HFF-Myc (cell line): ENCODE measurements at regions not wholly inside any gene's neighbourhood (a gene's known extent, or its start where the extent isn't known, plus 50 kb on each side); places are given as distances from the start of the nearest gene placed in this dataset.

Source experiments
- DNase-seq: peaks from one replicate; pipeline ENCODE4 v3.0.0-alpha.2; 2011; ENCODE audit warnings: low read depth; ENCODE audit errors: extremely low read depth
- H3K4me3 ChIP-seq: replicated peaks from 2 replicates; pipeline ENCODE4 v1.5.1; 2011; ENCODE audit warnings: low read depth, mild to moderate bottlenecking, control low read depth, low read length
- TF ChIP-seq, protein P1 (sequence below): IDR thresholded peaks from 2 replicates; pipeline ENCODE4 v1.5.1; 2012; ENCODE audit warnings: mild to moderate bottlenecking, low read depth, low read length, control low read depth; ENCODE audit errors: missing control alignments

DNA sequence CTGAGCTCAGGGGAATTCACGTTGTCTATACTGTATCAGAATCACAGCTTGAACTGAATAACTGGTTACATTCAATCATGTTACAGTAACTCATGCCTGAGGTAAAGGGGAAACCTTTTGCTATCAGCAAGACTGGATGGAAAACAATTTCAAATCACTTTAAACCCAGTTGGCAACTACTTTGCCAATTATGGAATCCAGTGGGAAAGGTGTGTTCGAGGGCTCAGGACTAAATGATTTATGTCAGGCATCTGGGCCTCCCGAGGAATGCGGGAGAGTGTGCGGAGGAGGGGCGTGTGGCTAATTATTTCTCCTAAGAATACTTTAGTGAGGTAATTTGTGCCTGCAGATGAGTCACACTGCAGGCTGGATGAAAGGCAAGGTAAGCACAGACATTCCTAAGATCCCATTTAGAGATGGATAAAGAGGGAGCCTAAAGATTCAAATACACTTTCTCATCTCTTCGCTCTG, 100.1 kb downstream of the HRH4 start:
- no peak overlapping the region for H3K4me3 ChIP-seq
- TF ChIP-seq, protein P1, sequence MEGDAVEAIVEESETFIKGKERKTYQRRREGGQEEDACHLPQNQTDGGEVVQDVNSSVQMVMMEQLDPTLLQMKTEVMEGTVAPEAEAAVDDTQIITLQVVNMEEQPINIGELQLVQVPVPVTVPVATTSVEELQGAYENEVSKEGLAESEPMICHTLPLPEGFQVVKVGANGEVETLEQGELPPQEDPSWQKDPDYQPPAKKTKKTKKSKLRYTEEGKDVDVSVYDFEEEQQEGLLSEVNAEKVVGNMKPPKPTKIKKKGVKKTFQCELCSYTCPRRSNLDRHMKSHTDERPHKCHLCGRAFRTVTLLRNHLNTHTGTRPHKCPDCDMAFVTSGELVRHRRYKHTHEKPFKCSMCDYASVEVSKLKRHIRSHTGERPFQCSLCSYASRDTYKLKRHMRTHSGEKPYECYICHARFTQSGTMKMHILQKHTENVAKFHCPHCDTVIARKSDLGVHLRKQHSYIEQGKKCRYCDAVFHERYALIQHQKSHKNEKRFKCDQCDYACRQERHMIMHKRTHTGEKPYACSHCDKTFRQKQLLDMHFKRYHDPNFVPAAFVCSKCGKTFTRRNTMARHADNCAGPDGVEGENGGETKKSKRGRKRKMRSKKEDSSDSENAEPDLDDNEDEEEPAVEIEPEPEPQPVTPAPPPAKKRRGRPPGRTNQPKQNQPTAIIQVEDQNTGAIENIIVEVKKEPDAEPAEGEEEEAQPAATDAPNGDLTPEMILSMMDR, result no peak
- no peak for DNase-seq

DNA sequence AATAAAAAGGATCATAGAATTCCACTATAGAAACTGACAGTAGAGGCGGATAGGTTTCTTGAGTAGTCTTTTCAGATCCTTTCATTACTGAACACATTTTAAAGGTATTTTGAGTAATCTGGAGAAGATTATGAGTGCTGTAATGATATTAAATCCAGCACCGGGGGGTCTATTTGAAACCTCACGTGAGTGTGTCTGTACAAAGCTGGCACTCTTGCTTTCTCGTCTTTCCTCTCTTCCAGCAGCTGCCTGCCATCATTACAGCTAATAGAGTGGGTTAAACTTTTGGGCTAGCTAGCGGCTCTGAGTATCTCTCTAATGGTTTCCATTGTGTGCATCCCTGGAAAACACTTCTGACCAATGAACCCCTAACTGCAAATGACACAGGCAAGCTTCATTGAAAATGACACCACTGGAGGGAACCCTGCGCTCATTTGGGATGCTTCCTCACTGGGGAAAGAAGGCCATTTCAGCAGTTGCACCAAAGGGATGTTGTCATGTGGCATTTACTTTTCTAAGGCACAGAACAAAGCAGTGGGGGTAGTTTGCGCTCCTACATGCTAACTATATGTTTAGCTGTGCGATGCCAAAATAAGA, 101.0 kb downstream of the HRH4 start:
- TF ChIP-seq, protein P1, result no peak
- H3K4me3 ChIP-seq, result no peak overlapping the region
- no peak for DNase-seq

DNA sequence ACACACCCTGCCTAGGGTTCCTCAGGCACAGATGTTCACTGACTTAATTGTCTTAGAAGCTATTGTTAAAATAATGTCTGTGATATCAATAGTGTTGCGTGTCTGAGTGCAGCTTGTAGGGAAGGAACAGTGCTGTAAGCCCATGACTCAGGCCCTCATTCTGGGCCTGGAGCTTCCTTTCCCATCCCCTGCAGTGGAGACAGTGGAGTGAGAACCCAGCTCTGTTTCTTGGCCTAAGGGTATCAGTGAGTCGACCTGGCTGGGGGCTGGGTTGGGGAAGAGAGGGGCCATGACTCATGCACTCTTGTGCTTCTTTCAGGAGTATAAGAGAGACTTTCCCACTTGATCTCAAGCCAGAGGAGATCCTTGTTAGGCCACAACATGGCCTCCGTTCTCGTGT, 106.8 kb downstream of the HRH4 start:
- no peak overlapping the region for H3K4me3 ChIP-seq
- DNase-seq, result no peak
- TF ChIP-seq, protein P1, result no peak

DNA sequence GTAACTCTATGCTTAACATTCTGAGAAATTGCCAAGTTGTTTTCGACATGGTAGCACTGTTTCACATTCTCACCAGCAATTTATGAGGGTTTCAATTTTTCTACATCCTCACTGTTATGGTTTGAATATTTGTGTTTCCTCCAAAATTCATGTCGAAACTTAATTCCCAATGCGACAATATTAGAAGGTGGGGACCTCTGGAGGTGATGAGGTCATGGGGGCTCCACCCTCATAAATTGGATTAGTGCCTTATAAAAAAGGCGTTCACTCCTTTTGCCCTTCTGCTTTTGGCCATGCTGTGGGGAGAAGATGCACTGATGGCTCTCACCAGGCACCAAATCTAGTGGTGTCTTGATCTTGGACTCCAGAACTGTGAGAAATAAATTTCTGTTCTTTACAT, 110.3 kb downstream of the HRH4 start:
- no peak overlapping the region for H3K4me3 ChIP-seq
- DNase-seq, result no peak
- TF ChIP-seq, protein P1, result no peak

DNA sequence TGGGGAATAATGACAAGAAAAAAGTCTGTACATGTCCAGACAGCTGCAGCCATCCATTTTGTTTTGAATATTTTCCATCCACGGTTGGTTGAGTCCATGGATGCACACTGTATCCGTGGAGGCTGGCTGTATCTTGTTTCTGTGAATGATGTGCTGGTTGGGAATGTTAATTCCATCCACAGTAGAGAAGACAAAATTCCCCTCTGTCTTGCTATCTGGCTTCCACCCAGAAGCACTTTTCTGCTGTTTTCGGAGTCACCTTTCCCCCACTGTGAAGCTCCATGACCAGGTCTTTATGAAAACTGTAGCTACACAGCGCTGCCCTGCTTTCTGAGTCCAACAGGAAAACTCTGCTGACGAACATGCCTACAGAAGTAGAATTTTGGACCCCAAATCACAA, 122.3 kb downstream of the HRH4 start:
- no peak overlapping the region for H3K4me3 ChIP-seq
- no peak for DNase-seq
- TF ChIP-seq, protein P1, result no peak

DNA sequence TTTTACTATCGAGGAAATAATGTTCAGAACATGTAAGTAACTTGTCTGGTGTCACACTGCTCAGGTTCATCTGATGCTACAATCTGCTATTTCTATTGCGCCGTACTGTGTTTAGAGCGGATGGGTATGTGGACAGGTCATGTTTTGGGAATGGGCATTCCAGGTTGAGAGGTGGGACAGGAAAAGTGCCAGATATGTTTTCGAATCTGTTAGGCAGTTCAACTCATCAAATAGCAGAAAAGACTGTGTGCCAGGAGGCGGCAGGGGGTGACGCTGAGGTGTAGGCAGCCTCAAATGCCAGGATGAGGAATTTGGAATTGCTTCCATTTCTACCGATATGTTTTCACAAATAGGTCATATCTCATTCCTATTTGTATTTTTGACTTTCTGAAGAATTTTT, 123.8 kb downstream of the HRH4 start:
- H3K4me3 ChIP-seq, result no peak overlapping the region
- DNase-seq, result no peak
- TF ChIP-seq, protein P1, result no peak

DNA sequence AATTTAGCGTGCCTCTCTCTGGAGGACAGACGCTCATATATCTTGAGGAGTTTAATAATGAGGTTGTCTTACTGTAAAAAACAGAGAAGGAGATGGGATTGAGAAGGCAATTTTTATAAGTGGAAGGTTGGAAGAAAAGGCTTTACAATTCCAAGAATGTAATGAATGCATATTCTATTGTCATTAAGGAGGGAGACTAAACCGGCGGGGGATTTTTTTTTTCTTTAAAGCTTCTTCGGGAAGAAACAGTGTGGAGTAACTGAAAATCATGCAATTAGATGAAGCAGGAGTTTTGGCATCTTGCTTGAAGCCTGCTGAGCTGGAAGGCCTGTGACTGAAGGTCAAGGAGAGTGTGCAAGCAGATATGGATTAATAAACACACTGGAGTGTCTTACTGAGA, 124.4 kb downstream of the HRH4 start:
- no peak overlapping the region for H3K4me3 ChIP-seq
- no peak for DNase-seq
- TF ChIP-seq, protein P1, result no peak
